ENCODE measurements at regions not wholly inside any gene's neighbourhood (a gene's known extent, or its start where the extent isn't known, plus 50 kb on each side); places are given as distances from the start of the nearest gene placed in this dataset.
"Not testable (repeated sequence)": the region's sequence is repeated elsewhere in the genome, so short reads cannot be mapped to it uniquely, and the experiment has no call there.

GRCh38 chr5:166576323-166576722, 1715.1 kb upstream of the WWC1 start:
- no peak for DNase-seq (ENCODE audit: low read depth, low spot score)

GRCh38 chr5:166581826-166582225, 1709.6 kb upstream of the WWC1 start:
- DNase-seq (ENCODE audit: low read depth, low spot score) = no peak

- DNase-seq (ENCODE audit: low read depth, low spot score) = no peak
Measured at GRCh38 chr5:166582416-166582815, 1709.0 kb upstream of the WWC1 start.

- no peak for DNase-seq (ENCODE audit: low read depth, low spot score)
Measured at GRCh38 chr5:166594567-166594966, 1696.9 kb upstream of the WWC1 start.

- no peak for DNase-seq (ENCODE audit: low read depth, low spot score)
Measured at GRCh38 chr5:166595274-166595951, 1696.0 kb upstream of the WWC1 start.

GRCh38 chr5:166596043-166596442, 1695.4 kb upstream of the WWC1 start:
- no peak for DNase-seq (ENCODE audit: low read depth, low spot score)

- DNase-seq (ENCODE audit: low read depth, low spot score) = no peak
Measured at GRCh38 chr5:166602271-166602670, 1689.2 kb upstream of the WWC1 start.

- DNase-seq (ENCODE audit: low read depth, low spot score) = no peak
Measured at GRCh38 chr5:166617507-166617906, 1673.9 kb upstream of the WWC1 start.

- DNase-seq (ENCODE audit: low read depth, low spot score) = no peak
Measured at GRCh38 chr5:166618526-166618925, 1672.9 kb upstream of the WWC1 start.

- DNase-seq (ENCODE audit: low read depth, low spot score) = no peak
Measured at GRCh38 chr5:166624573-166624972, 1666.9 kb upstream of the WWC1 start.

GRCh38 chr5:166625210-166625865, 1666.1 kb upstream of the WWC1 start:
- DNase-seq (ENCODE audit: low read depth, low spot score) = no peak

GRCh38 chr5:166637295-166637694, 1654.2 kb upstream of the WWC1 start:
- no peak for DNase-seq (ENCODE audit: low read depth, low spot score)

- DNase-seq (ENCODE audit: low read depth, low spot score) = no peak
Measured at GRCh38 chr5:166639151-166639550, 1652.3 kb upstream of the WWC1 start.

- DNase-seq (ENCODE audit: low read depth, low spot score) = not testable (repeated sequence)
Measured at GRCh38 chr5:166640136-166640535, 1651.3 kb upstream of the WWC1 start.

- DNase-seq (ENCODE audit: low read depth, low spot score) = no peak
Measured at GRCh38 chr5:166648736-166649135, 1642.7 kb upstream of the WWC1 start.

- DNase-seq (ENCODE audit: low read depth, low spot score) = no peak
Measured at GRCh38 chr5:166649676-166650075, 1641.8 kb upstream of the WWC1 start.

- no peak for DNase-seq (ENCODE audit: low read depth, low spot score)
Measured at GRCh38 chr5:166651234-166651633, 1640.2 kb upstream of the WWC1 start.

- no peak for DNase-seq (ENCODE audit: low read depth, low spot score)
Measured at GRCh38 chr5:166671811-166672210, 1619.6 kb upstream of the WWC1 start.

GRCh38 chr5:166672431-166672830, 1619.0 kb upstream of the WWC1 start:
- DNase-seq (ENCODE audit: low read depth, low spot score) = no peak

- DNase-seq (ENCODE audit: low read depth, low spot score) = no peak
Measured at GRCh38 chr5:166677891-166678290, 1613.6 kb upstream of the WWC1 start.

- no peak for DNase-seq (ENCODE audit: low read depth, low spot score)
Measured at GRCh38 chr5:166679331-166679730, 1612.1 kb upstream of the WWC1 start.

GRCh38 chr5:166695326-166695725, 1596.1 kb upstream of the WWC1 start:
- DNase-seq (ENCODE audit: low read depth, low spot score) = no peak

GRCh38 chr5:166708291-166708690, 1583.2 kb upstream of the WWC1 start:
- DNase-seq (ENCODE audit: low read depth, low spot score) = no peak

GRCh38 chr5:166709691-166710090, 1581.8 kb upstream of the WWC1 start:
- no peak for DNase-seq (ENCODE audit: low read depth, low spot score)

Measured in brain pericyte (primary cell).